A204.1 (cell line): ENCODE measurements at regions not wholly inside any gene's neighbourhood (a gene's known extent, or its start where the extent isn't known, plus 50 kb on each side); places are given as distances from the start of the nearest gene placed in this dataset.

ENCODE experiments used
- FAIRE-seq: peaks from 2 replicates; lab custom pipeline; 2012; peaks lifted over from hg19 to GRCh38; lab: Jason Lieb, UNC

- FAIRE-seq: no peak
These were observed 291.3 kb downstream of the ETNK1 start for GRCh38 chr12:22916241-22916640.

- no peak for FAIRE-seq
These were observed 291.8 kb downstream of the ETNK1 start for GRCh38 chr12:22916815-22917214.

GRCh38 chr12:22919883-22920282 lies 294.9 kb downstream of the ETNK1 start:
- no peak for FAIRE-seq

- no peak for FAIRE-seq
These were observed 298.8 kb downstream of the ETNK1 start for GRCh38 chr12:22923768-22924167.

- no peak for FAIRE-seq
These were observed 299.4 kb downstream of the ETNK1 start for GRCh38 chr12:22924391-22924790.

GRCh38 chr12:22925623-22926022 lies 300.7 kb downstream of the ETNK1 start:
- FAIRE-seq: no peak

- FAIRE-seq: no peak
These were observed 307.5 kb downstream of the ETNK1 start for GRCh38 chr12:22932431-22932830.

- no peak for FAIRE-seq
These were observed 310.1 kb downstream of the ETNK1 start for GRCh38 chr12:22935090-22935489.

GRCh38 chr12:22935501-22935900 lies 310.5 kb downstream of the ETNK1 start:
- FAIRE-seq: no peak

GRCh38 chr12:22938323-22938722 lies 313.4 kb downstream of the ETNK1 start:
- no peak for FAIRE-seq

GRCh38 chr12:22951206-22951605 lies 326.2 kb downstream of the ETNK1 start:
- no peak for FAIRE-seq

GRCh38 chr12:22956690-22957089 lies 331.7 kb downstream of the ETNK1 start:
- no peak for FAIRE-seq

- no peak for FAIRE-seq
These were observed 342.2 kb downstream of the ETNK1 start for GRCh38 chr12:22967171-22967570.

GRCh38 chr12:22969521-22969920 lies 344.6 kb downstream of the ETNK1 start:
- FAIRE-seq: no peak

- no peak for FAIRE-seq
These were observed 346.3 kb downstream of the ETNK1 start for GRCh38 chr12:22971247-22971646.

GRCh38 chr12:22971701-22972191 lies 346.8 kb downstream of the ETNK1 start:
- no peak for FAIRE-seq

- FAIRE-seq: no peak
These were observed 349.9 kb downstream of the ETNK1 start for GRCh38 chr12:22974865-22975264.

GRCh38 chr12:22978962-22979361 lies 354.0 kb downstream of the ETNK1 start:
- FAIRE-seq: no peak

- no peak for FAIRE-seq
These were observed 355.0 kb downstream of the ETNK1 start for GRCh38 chr12:22979854-22980469.

GRCh38 chr12:22981711-22982110 lies 356.7 kb downstream of the ETNK1 start:
- FAIRE-seq: no peak

- no peak for FAIRE-seq
These were observed 357.7 kb downstream of the ETNK1 start for GRCh38 chr12:22982635-22983034.

GRCh38 chr12:22986997-22987396 lies 362.0 kb downstream of the ETNK1 start:
- FAIRE-seq: no peak

- FAIRE-seq: no peak
These were observed 365.5 kb downstream of the ETNK1 start for GRCh38 chr12:22990501-22990900.

GRCh38 chr12:22991250-22991844 lies 366.4 kb downstream of the ETNK1 start:
- no peak for FAIRE-seq
